A673 (cell line): ENCODE measurements at regions not wholly inside any gene's neighbourhood (a gene's known extent, or its start where the extent isn't known, plus 50 kb on each side); places are given as distances from the start of the nearest gene placed in this dataset.

Source experiments
- EZH2 ChIP-seq: fragments of 200-600 bp; sonication (generic); IDR thresholded peaks from 2 replicates; pipeline ENCODE4 v1.6.1; 2017; ENCODE audit warnings: borderline replicate concordance, low read depth, mild to moderate bottlenecking, mixed read lengths, antibody characterized with exemption, low read length; ENCODE audit not compliant: poor library complexity, severe bottlenecking
- TF ChIP-seq, protein P1 (sequence below): fragments of 300-800, 200-600 bp; sonication (generic); conservative IDR thresholded peaks from 2 replicates; pipeline ENCODE4 v1.5.1; 2017; ENCODE audit warnings: low read depth, mild to moderate bottlenecking, antibody characterized with exemption, low read length, moderate library complexity, mixed read lengths

- TF ChIP-seq, protein P1, sequence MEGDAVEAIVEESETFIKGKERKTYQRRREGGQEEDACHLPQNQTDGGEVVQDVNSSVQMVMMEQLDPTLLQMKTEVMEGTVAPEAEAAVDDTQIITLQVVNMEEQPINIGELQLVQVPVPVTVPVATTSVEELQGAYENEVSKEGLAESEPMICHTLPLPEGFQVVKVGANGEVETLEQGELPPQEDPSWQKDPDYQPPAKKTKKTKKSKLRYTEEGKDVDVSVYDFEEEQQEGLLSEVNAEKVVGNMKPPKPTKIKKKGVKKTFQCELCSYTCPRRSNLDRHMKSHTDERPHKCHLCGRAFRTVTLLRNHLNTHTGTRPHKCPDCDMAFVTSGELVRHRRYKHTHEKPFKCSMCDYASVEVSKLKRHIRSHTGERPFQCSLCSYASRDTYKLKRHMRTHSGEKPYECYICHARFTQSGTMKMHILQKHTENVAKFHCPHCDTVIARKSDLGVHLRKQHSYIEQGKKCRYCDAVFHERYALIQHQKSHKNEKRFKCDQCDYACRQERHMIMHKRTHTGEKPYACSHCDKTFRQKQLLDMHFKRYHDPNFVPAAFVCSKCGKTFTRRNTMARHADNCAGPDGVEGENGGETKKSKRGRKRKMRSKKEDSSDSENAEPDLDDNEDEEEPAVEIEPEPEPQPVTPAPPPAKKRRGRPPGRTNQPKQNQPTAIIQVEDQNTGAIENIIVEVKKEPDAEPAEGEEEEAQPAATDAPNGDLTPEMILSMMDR: no peak
- no peak for TF ChIP-seq EZH2
These were observed 204.2 kb upstream of the GUCY1A2 start for GRCh38 chr11:107222431-107222830.
